ENCODE measurements at regions not wholly inside any gene's neighbourhood (a gene's known extent, or its start where the extent isn't known, plus 50 kb on each side); places are given as distances from the start of the nearest gene placed in this dataset.

- no peak for TF ChIP-seq ETS1 (IDR thresholded peaks at IDR 0.05)
- no peak for TF ChIP-seq JUNB (IDR thresholded peaks at IDR 0.05; ENCODE audit: unreplicated experiment)
- TF ChIP-seq, protein P1, sequence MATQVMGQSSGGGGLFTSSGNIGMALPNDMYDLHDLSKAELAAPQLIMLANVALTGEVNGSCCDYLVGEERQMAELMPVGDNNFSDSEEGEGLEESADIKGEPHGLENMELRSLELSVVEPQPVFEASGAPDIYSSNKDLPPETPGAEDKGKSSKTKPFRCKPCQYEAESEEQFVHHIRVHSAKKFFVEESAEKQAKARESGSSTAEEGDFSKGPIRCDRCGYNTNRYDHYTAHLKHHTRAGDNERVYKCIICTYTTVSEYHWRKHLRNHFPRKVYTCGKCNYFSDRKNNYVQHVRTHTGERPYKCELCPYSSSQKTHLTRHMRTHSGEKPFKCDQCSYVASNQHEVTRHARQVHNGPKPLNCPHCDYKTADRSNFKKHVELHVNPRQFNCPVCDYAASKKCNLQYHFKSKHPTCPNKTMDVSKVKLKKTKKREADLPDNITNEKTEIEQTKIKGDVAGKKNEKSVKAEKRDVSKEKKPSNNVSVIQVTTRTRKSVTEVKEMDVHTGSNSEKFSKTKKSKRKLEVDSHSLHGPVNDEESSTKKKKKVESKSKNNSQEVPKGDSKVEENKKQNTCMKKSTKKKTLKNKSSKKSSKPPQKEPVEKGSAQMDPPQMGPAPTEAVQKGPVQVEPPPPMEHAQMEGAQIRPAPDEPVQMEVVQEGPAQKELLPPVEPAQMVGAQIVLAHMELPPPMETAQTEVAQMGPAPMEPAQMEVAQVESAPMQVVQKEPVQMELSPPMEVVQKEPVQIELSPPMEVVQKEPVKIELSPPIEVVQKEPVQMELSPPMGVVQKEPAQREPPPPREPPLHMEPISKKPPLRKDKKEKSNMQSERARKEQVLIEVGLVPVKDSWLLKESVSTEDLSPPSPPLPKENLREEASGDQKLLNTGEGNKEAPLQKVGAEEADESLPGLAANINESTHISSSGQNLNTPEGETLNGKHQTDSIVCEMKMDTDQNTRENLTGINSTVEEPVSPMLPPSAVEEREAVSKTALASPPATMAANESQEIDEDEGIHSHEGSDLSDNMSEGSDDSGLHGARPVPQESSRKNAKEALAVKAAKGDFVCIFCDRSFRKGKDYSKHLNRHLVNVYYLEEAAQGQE (IDR thresholded peaks at IDR 0.05; ENCODE audit: unreplicated experiment), result no peak
- TF ChIP-seq POLR2AphosphoS5 (IDR thresholded peaks at IDR 0.05; ENCODE audit: low read depth), result no peak
- TF ChIP-seq EZH2phosphoT487 (IDR thresholded peaks at IDR 0.05; ENCODE audit: unreplicated experiment), result no peak
- no peak for TF ChIP-seq STAT1 (IDR thresholded peaks at IDR 0.05; ENCODE audit: unreplicated experiment)
- no peak for TF ChIP-seq EZH2 (IDR thresholded peaks at IDR 0.05; ENCODE audit: low read depth, unreplicated experiment)
Observed at GRCh38 chr6:17200395-17200794, 80.8 kb upstream of the RBM24 start (continued).

DNA sequence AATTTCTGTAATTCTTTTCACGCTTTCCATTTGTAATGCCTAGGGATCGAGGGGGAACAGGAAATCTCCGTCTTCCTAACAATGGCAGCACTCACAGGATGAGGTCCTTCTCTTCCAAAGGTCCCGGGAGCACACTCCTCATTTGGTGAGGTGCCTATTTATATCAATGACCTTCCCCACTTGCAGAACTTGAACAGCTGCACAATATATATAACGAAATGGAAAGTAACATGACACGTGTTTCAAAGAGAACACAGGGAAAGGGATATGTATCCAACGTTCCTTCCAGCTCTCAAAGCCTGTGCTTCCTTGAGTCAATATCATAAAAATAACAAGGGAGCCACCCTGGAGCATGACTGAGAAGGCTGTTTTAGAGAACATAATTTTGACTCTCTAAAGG is 78.6 kb upstream of the RBM24 start:
- Histone ChIP-seq H4K20me1 (replicated peaks; ENCODE audit: insufficient read depth) (no peaks in the 10 kb centered on the region), H3K9me2 (ENCODE audit: insufficient read depth) (peaks cover 6% of the 10 kb centered on the region; the same call in 1 of the 2 replicates), H3F3A (replicated peaks; ENCODE audit: low read depth) (no peaks in the 10 kb centered on the region), H3K27ac (ENCODE audit: low read depth) (no peak overlapping the region), H3K36me3 (ENCODE audit: insufficient read depth) (no peaks in the 10 kb centered on the region; the same call in 1 of the 2 replicates), H3K4me1 (ENCODE audit: insufficient read depth) (no peaks in the 10 kb centered on the region), H3K4me2 (no peak overlapping the region), H2AFZ (peak overlapping the region; percentile 35; the same call in 1 of the 2 replicates), H3K4me3 (no peak overlapping the region), H3K79me2 (replicated peaks; ENCODE audit: insufficient read depth) (no peaks in the 10 kb centered on the region), H3K27me3 (ENCODE audit: insufficient read depth) (peaks cover 9% of the 10 kb centered on the region; the same call in 1 of the 2 replicates)
- Mint-ChIP-seq H3K27me3 (ENCODE audit: insufficient read depth, low read depth, poor library complexity) (peaks cover 3% of the 10 kb centered on the region), H3K4me1 (peaks cover 3% of the 10 kb centered on the region; the same call in 2 of the 3 replicates), H3K27ac (no peak overlapping the region), H3K36me3 (ENCODE audit: low read depth) (peaks cover 26% of the 10 kb centered on the region), H3K9me3 (peaks cover 31% of the 10 kb centered on the region), H3K4me3 (no peak overlapping the region)
- ATAC-seq (no peak), DNase-seq (ENCODE audit: low spot score) (no peak)
- no peak for TF ChIP-seq ZNF462 (CRISPR knock-in tag; IDR thresholded peaks at IDR 0.05)
- TF ChIP-seq JUNB (IDR thresholded peaks at IDR 0.05; ENCODE audit: unreplicated experiment), result no peak
- no peak for TF ChIP-seq NANOG (IDR thresholded peaks at IDR 0.05; ENCODE audit: borderline replicate concordance)
- TF ChIP-seq EZH2phosphoT487 (IDR thresholded peaks at IDR 0.05; ENCODE audit: unreplicated experiment), result no peak
- TF ChIP-seq CREB1 (CRISPR knock-in tag; IDR thresholded peaks at IDR 0.05; ENCODE audit: low read depth), result no peak
- TF ChIP-seq, protein P1 (IDR thresholded peaks at IDR 0.05; ENCODE audit: unreplicated experiment), result no peak
